HG03159 (cell line): ENCODE measurements at regions not wholly inside any gene's neighbourhood (a gene's known extent, or its start where the extent isn't known, plus 50 kb on each side); places are given as distances from the start of the nearest gene placed in this dataset.
A peak's percentile ranks its signal among the peaks of the same experiment; 100 is the strongest.

Source experiments
- ATAC-seq: cut with Tn5 transposase; IDR thresholded peaks from one replicate; pipeline ENCODE4 v1.9.1; 2021; ENCODE audit warnings: mild to moderate bottlenecking, moderate library complexity; ENCODE audit not compliant: unreplicated experiment

DNA sequence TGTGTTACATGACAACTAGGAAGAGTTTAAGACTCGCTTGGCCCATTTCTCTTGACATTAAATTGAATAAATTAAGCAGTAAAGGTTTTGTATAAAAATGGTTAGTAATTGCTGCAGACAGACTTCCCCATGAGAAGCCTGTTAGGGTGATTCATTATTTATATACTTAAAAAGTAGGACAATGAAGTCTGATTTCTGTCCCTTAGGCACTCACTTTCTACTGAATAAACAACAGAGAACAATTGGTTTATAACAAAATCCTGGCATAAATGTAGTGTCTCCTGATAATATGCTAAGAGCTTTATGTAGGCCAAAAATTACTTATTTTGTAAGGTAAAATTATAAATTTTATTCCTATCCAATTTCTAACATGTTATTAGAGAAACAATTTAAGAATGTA, 2138.5 kb upstream of the PCDH20 start:
- no peak for ATAC-seq

DNA sequence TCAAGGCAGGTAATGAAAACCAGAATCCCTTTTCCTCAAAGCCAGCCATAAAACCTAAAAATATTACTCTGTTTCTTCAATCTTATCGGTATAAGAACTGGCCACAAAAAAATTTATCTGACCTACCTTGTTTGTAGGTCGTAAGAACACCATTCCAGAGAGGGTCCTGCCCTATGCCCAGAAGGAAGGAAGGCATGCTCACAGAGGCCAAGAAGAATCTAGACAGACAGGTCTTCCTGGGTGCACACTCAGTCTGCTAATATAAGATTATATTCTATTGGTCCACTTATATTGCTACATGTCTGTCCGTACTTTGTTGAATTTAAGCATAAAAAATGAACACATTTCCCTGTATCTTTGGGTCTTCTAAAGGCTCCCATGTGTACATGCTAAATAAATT, 2136.1 kb upstream of the PCDH20 start:
- ATAC-seq = no peak

DNA sequence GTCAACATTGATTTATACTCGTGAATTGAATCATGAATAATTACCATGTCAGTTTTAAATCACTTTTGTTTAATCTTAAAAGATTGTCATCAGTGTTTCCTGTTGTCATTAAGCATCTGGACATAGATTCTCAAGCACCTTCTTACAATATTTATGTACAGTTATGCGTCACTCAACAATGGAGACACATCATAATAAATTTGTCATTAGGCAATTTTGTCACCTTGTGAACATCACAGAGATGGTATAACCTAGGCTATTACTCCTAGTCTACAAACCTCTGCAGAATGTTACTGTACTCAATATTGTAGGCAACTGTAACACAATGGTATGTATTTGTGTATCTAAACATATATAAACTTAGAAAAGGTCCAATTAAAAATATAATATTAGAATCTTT, 2130.9 kb upstream of the PCDH20 start:
- no peak for ATAC-seq

DNA sequence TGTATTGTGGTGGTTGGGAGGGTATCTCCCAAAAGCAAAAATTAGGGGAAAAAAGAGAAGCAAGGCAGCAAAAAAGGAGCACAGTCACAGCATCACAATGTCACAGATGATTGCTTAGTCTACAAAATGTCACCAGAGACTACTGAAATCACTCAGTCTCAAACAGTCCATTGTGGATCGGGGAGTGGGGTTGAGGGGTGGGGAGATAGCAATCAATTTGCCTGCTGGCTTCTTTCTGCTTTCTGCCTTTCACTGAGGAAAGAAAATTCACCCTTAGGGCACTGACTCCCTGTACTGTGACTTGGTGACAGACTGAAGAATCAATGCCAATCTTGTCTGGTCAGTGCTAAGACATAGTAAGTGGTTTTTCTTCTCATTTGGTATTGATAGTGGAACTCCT, 2127.1 kb upstream of the PCDH20 start:
- no peak for ATAC-seq

DNA sequence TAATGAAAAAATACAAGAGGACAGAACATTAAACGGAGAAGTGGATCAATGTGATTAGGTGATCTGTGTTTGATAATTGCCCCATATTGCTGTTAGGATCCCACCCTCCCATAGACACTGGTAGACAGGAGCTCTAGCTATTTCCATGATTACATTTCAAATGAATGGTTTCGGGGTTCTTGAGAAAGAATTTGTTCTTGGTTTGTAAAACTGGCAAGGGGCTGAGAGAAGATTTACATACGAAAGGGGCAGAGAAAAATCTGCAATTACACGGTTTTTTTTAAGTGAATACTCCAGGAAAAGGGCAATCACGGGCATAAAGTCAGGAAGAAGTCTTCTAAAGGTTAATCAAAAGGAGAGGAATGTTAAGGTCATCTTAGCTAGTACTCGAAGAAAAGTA, 2125.7 kb upstream of the PCDH20 start:
- no peak for ATAC-seq

DNA sequence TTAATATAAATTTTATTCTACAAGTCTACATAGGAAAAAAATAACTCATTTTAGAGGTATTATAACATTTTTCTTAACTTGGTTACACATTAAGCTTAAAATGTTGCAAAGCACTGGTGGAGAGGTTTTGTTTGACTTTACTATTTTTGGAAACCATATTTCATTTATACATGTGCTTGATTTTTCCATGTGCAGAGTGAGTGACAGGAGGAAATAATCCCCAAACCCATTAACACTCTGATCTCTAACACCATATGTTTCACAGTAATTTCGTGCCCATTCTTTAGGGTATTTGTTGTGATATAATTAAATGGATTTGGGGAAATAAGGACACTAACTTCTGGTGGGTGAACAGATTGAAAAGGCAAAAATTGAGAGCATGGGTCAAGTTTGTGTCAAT, 2124.4 kb upstream of the PCDH20 start:
- ATAC-seq = no peak

GRCh38 chr13:63517371-63517770, 2101.7 kb upstream of the PCDH20 start:
- ATAC-seq = no peak

- no peak for ATAC-seq
Measured at GRCh38 chr13:63516124-63516523, 2100.5 kb upstream of the PCDH20 start.

DNA sequence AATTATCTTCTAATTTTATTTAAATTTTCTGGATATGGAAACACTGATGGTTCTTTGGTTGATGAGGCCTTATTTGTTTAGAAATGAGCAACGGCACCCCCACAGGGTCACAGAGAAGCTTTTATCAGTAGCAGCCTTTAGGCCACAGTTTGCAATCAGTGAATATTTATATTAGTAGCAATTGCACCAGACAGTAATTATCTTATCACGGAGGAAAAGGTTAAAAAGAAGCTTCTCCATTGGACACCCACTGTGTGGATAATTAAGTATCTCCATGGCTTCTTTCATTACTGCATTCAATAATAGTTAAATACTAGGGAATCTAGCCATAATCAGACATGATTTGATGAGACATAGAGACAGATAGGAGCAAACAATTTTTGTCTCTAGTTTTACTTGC, 2099.2 kb upstream of the PCDH20 start:
- no peak for ATAC-seq

DNA sequence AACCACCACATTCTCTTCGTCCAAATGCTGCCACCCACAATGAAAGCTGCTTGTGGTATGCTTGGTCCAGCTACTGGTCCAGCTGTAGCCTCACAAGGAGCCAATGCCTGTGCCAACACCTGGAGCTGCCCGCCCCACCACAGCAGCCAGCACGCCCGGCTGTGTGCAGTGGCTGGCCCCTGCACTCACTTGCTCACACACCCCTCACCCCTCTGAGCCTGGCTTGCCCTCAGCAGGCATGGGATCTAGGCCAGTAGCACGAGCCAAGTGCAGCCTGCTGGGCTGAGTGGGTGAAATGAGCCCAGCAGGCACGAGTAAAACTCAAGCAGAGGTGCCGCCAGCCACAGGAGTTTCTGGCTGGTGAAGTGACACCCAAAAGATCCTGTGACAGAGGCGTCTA, 2096.4 kb upstream of the PCDH20 start:
- no peak for ATAC-seq

DNA sequence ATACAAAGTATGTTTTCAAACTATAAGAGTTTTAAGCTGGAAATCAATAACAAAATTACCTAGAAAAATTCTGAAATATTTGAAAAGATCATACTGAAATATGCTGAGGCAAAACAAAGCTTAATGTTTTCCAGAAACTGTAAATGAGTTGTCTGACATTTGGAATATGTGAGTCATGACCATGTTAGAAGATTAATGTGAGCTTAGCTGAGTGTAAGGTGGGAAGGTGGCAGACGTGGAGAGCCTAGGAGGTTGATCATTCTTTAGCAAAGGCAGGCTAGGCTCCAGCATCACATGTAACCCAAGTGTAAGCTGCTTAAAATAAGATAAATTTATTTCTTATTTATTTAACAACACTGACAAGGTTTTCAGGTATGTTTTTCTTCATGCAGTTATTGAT, 2086.1 kb upstream of the PCDH20 start:
- no peak for ATAC-seq

DNA sequence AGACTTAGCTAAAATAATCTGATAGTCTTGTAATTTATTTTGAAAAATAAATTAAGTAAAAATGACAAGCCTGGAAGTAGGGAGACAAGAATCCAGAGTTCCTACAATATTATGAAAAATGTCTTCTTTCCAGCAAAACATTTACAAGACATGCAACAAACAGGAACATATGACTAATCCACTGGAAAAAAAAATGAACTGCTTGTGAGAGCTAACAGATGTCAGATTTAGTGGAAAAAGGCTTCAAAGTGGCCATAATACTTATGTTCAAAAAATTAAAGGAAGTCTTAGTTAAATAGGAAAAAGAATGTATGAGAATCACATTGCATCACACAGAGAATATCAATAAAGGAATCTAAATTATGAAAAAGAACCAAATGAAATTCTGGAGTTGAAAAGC, 2082.0 kb upstream of the PCDH20 start:
- ATAC-seq = no peak

DNA sequence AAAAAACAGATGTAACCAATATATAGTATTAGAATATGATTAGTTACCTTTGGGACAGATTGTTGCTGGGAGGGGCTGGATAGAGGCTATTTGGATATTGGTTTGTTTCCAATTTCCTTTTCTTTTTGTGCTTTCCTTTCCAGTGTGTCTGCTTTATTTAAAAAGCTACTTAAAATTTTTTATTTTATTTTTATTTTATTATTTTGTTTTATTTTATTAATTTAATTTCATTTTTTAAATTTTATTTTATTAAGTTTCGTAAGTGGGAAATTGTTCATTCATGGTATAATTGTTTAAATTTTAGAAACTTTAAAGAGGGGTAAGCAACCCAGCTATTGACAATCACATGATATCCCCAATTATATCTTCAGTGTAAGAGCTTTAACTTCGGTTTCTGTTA, 2077.0 kb upstream of the PCDH20 start:
- no peak for ATAC-seq

DNA sequence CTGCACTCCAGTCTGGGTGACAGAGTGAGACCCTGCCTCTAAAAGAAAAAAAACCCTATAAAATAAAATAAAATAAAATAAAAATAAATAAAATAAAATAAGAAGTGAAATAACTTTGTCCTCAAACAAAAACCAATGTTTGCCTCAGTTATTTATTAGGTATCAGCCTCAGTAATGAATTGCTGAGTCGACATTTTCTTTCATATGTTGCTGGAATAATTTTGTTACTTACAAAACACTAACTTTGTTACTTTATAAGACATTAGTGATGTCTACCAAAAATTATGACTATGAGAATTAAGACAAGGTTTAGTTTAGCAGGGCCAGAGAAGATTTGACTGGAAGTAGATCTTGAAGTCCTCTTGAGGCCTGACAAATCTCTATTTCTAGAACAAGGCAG, 2074.5 kb upstream of the PCDH20 start:
- no peak for ATAC-seq

DNA sequence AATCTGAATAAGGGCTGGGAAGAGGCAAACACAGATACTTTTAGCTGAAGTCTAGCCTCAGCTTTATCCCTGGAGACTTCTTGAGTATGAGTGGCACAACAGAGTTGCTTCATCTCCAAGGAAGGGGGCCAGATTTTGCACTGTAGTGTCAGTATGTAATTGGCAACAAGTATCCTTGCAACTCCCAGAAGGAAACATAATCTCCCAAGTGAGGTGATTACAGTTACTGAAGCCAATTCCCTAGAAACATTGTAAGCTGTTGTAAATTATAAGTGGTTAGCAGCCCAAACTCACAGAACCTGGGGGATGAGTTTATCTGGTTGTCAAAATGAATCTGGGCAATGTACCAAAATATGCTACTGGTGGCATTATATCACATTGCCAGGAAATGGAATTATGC, 2065.7 kb upstream of the PCDH20 start:
- ATAC-seq = no peak

GRCh38 chr13:63472711-63473110, 2057.1 kb upstream of the PCDH20 start:
- no peak for ATAC-seq

GRCh38 chr13:63463782-63464610, 2048.3 kb upstream of the PCDH20 start:
- peak; percentile 89 for ATAC-seq

- ATAC-seq = no peak
Measured at GRCh38 chr13:63460462-63461090, 2044.9 kb upstream of the PCDH20 start.

DNA sequence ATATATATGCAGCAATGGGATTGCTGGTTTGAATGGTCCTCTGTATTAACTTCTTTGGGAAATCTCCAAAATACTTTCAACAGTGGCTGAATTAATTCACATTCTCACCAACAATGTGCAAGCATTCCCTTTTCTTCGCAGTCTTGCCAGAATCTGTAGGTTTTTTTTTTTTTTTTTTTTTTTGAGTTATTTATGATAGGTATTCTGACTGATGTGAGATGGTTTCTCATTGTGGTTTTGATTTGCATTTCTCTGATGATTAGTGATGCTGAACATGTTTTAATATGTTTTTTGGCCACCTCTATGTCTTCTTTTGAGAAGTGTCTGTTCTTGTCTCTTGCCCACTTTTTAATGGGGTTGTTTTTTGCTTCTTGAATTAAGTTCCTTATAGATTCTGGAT, 2041.5 kb upstream of the PCDH20 start:
- ATAC-seq = no peak

DNA sequence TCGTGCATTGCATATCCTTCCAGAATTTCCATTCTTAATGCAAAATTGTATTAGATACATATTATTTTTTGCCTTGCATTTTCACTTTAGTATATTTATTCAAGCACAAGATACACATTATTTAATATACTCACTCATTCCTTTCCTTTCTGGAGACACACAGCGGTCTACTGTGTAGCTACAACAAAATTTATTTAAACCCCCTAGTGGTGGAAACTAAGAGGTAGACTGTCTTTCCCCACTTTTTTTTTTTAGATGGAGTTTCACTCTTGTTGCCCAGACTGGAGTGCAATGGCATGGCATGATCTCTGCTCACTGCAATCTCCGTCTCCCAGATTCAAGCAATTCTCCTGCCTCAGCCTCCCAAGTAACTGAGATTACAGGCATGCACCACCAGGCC, 2040.3 kb upstream of the PCDH20 start:
- ATAC-seq = no peak

DNA sequence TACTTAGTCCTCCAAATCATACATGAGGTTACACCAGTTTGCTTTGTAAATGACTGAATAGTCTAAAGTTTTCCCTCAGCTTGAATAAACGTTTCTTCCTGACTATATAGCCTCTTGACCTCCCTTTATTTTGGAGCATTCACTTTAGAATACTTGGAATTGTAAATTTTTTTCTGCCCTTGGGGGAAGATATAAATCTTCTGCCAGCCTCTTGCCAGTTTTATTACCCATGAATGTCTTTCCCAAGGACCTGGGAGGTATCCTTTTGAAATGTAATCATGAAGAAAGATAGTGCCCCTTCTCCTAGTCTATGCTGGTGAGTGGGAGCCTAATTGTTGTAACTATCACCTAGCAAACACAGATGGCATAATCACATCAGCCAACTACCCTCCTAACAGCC, 2033.9 kb upstream of the PCDH20 start:
- ATAC-seq = no peak

DNA sequence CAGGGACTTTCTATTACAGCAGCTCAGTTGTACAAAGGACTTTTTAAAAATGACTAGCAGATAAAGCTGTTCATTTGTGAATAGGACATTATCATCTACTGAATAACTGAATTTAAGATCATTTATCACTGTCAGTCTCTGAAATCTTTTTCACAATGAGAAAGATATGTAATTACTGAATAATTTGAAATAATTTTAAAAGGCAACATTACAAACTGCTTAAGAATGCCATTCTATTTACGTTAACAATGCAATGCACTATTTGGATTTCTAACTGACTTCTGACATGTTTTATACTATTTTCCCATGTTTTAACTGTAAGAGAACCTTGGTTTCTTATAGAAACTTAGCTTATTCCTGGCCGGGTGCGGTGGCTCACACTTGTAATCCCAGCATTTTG, 2033.0 kb upstream of the PCDH20 start:
- ATAC-seq = no peak

GRCh38 chr13:63446329-63446728, 2030.7 kb upstream of the PCDH20 start:
- ATAC-seq = no peak
